B cell (primary cell): ENCODE measurements at regions not wholly inside any gene's neighbourhood (a gene's known extent, or its start where the extent isn't known, plus 50 kb on each side); places are given as distances from the start of the nearest gene placed in this dataset.

ENCODE experiments used
- EZH2 ChIP-seq: IDR thresholded peaks from 2 replicates; pipeline ENCODE4 v1.6.1; 2012; ENCODE audit warnings: borderline replicate concordance, low read depth, mild to moderate bottlenecking, moderate library complexity, low read length; ENCODE audit not compliant: insufficient read depth, poor library complexity, severe bottlenecking
- TF ChIP-seq, protein P1 (sequence below): fragments of 200-600 bp; IDR thresholded peaks from one replicate; pipeline ENCODE4 v1.8.0; 2022; ENCODE audit warnings: antibody characterized with exemption, mild to moderate bottlenecking

DNA sequence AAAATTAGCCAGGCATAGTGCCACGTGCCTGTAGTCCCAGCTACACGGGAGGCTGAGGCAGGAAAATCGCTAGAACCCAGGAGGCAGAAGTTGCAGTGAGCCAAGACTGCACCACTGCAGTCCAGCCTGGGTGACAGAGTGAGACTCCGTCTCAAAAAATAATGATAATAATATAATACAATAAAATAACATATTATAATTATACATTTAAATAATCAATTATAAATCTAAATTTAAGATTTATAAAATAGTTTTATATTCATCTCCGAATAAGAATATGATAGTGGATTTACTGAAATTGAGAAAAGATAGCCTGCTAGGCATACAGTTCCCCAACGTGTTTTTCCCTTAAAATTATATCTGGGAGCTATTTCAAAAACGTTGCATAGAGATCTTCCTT lies 599.6 kb downstream of the CDH18 start:
- TF ChIP-seq, protein P1, sequence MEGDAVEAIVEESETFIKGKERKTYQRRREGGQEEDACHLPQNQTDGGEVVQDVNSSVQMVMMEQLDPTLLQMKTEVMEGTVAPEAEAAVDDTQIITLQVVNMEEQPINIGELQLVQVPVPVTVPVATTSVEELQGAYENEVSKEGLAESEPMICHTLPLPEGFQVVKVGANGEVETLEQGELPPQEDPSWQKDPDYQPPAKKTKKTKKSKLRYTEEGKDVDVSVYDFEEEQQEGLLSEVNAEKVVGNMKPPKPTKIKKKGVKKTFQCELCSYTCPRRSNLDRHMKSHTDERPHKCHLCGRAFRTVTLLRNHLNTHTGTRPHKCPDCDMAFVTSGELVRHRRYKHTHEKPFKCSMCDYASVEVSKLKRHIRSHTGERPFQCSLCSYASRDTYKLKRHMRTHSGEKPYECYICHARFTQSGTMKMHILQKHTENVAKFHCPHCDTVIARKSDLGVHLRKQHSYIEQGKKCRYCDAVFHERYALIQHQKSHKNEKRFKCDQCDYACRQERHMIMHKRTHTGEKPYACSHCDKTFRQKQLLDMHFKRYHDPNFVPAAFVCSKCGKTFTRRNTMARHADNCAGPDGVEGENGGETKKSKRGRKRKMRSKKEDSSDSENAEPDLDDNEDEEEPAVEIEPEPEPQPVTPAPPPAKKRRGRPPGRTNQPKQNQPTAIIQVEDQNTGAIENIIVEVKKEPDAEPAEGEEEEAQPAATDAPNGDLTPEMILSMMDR = no peak
- no peak for TF ChIP-seq EZH2
